ENCODE measurements at regions not wholly inside any gene's neighbourhood (a gene's known extent, or its start where the extent isn't known, plus 50 kb on each side); places are given as distances from the start of the nearest gene placed in this dataset.

DNA sequence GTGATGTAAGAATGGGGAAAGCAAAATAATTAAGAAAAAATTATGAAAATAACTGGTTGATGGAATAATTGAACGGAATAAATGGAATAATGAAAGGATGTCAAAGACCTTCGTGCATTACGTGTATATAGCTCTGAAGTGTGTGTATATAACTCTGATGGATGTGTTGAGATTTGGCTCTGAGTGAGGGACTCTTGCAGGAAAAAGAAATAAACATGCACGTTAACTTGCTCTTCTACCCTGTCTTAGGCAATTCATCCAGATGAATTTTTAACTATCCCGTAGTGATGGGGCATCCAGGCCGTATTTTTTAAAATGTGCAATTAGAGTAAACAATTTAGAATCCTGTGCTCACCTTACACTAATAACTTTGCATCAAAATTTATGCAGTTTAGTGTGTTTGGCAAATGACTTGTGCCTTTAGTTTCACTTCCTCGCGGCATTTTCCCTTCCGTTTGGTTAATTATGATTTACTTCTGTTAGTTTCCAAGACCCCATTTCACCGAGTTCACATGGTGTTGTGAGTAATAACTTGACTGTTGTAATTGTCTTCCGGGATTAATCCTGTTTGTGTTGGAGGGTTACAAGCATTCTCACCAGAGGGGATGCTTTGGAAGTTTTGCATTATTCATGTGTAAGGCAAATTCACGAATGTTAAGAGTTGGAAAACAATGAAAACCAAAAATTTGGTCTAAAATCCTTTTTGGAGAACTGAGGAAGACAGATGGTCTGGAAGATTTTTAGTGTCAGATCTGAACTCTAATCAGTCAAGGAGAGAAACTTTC, 256.5 kb upstream of the FAT1 start:
- Mint-ChIP-seq H3K4me1 (ENCODE audit: low read depth) (peaks cover 38% of the 10 kb centered on the region), H3K36me3 (ENCODE audit: low read depth) (no peaks in the 10 kb centered on the region), H3K9me3 (no peaks in the 10 kb centered on the region), H3K4me3 (peak overlapping the region; percentile 75), H3K27ac (peak overlapping the region; percentile 44), H3K27me3 (ENCODE audit: insufficient read depth) (peaks cover 4% of the 10 kb centered on the region)
- no peak for TF ChIP-seq CTCF (IDR thresholded peaks at IDR 0.05)
- no peak for DNase-seq

GRCh38 chr4:186981161-186981560, 257.5 kb upstream of the FAT1 start:
- Mint-ChIP-seq H3K4me3 (no peak overlapping the region; the same call in 1 of the 2 replicates), H3K27ac (no peak overlapping the region), H3K4me1 (ENCODE audit: low read depth) (peaks cover 38% of the 10 kb centered on the region), H3K9me3 (no peaks in the 10 kb centered on the region), H3K27me3 (ENCODE audit: insufficient read depth) (peaks cover 4% of the 10 kb centered on the region), H3K36me3 (ENCODE audit: low read depth) (no peaks in the 10 kb centered on the region)
- no peak for TF ChIP-seq CTCF (IDR thresholded peaks at IDR 0.05)
- no peak for DNase-seq

GRCh38 chr4:186982160-186982559, 258.5 kb upstream of the FAT1 start:
- H3K36me3 Mint-ChIP-seq (ENCODE audit: low read depth), result no peaks in the 10 kb centered on the region
- no peak for DNase-seq
- TF ChIP-seq CTCF (IDR thresholded peaks at IDR 0.05), result no peak
- H3K4me1 Mint-ChIP-seq (ENCODE audit: low read depth), result peaks cover 38% of the 10 kb centered on the region
- no peaks in the 10 kb centered on the region for H3K9me3 Mint-ChIP-seq
- no peak overlapping the region for H3K27ac Mint-ChIP-seq
- no peak overlapping the region for H3K4me3 Mint-ChIP-seq
- peaks cover 4% of the 10 kb centered on the region for H3K27me3 Mint-ChIP-seq (ENCODE audit: insufficient read depth)

DNA sequence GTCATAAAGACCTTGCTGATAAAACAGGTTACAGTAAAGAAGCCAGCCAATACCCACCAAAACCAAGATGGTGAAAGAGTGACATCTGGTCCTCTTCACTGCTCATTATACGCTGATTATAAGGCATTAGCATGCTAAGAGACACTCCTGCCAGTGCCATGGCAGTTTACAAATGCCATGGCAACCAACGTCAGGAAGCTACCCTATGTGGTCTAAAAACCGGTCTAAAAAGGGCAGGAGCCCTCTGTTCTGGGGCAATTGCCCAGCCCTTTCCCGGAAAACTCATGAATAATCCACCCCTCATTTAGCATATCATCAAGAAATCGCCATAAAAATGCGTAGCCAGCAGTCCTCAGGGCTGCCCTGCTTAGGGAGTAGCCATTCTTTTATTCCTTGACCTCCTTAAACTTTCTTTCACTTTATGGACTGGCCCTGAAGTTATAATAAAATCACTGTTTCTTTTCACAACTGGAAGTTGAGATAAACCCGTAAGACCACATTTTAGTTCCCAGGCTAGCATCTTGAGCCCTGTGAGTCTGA, 260.5 kb upstream of the FAT1 start:
- DNase-seq, result no peak
- Mint-ChIP-seq H3K27ac (no peak overlapping the region), H3K36me3 (ENCODE audit: low read depth) (no peaks in the 10 kb centered on the region), H3K9me3 (no peaks in the 10 kb centered on the region), H3K4me1 (ENCODE audit: low read depth) (peaks cover 26% of the 10 kb centered on the region), H3K4me3 (no peak overlapping the region), H3K27me3 (ENCODE audit: insufficient read depth) (peaks cover 4% of the 10 kb centered on the region)
- no peak for TF ChIP-seq CTCF (IDR thresholded peaks at IDR 0.05)

DNA sequence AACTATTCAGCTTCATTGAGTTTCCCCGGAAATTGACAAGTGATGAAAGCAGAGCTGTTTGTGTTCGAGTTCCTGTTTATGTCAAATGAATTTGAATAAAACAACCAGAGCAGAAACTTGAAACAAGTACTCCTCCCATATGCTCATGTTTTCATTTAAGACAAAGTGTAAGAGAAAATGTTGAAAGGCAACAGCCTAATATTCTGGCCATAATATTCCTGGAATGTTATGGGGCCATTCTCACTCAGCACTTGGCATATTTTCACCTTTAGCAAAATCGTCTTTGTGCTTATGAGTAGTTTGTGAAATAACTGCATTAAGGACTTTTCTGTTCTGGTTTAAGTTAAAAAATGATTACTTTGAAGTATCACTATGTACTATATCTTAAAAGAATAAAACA, 276.0 kb upstream of the FAT1 start:
- Mint-ChIP-seq H3K4me1 (ENCODE audit: low read depth) (peaks cover 19% of the 10 kb centered on the region), H3K36me3 (ENCODE audit: low read depth) (no peaks in the 10 kb centered on the region), H3K4me3 (no peak overlapping the region), H3K9me3 (no peaks in the 10 kb centered on the region), H3K27ac (no peak overlapping the region), H3K27me3 (ENCODE audit: insufficient read depth) (no peaks in the 10 kb centered on the region)
- DNase-seq, result no peak
- TF ChIP-seq CTCF (IDR thresholded peaks at IDR 0.05), result no peak

Measured in HFFc6 (cell line).